GM10248 (cell line): ENCODE measurements at regions not wholly inside any gene's neighbourhood (a gene's known extent, or its start where the extent isn't known, plus 50 kb on each side); places are given as distances from the start of the nearest gene placed in this dataset.

ENCODE experiments used
- CTCF ChIA-PET: fragments of 300-600 bp; sonication (Branson Sonifier 250); formaldehyde crosslinking; extraction: SDS; loops from one replicate; lab custom pipeline; 2021; ENCODE audit warnings: antibody characterized with exemption; lab: Yijun Ruan, JAX
- POLR2A ChIA-PET: fragments of 350-650 bp; sonication (Branson Sonifier 250); formaldehyde crosslinking; extraction: SDS; loops from one replicate; lab custom pipeline; 2020; ENCODE audit warnings: antibody characterized with exemption; lab: Yijun Ruan, JAX
- DNase-seq: peaks from one replicate; pipeline ENCODE4 v3.0.0; 2012; ENCODE audit errors: extremely low spot score
- TF ChIP-seq, protein P1 (sequence below): IDR thresholded peaks from 2 replicates; pipeline ENCODE4 v1.5.1; 2012; ENCODE audit warnings: mild to moderate bottlenecking, low read depth; ENCODE audit errors: extremely low read depth, missing control alignments, control extremely low read depth

DNA sequence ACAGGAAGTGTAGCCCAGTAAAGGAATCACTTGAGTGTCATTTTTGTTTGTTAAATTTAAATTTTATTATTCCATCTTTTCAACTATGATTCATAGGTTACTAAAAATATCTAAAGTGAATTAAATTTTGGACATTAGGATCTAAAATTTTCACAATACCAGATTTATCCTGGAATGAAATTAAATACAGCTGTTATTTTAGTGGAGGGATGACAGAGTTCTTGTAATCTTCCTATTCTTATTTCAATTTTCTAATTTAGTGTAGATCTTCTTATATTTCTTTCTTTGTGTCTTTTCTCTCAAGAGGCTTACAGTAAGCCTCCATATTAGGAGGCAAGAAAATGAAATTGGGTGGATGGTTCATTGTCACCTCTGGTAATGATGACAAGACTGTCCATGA, 167.9 kb upstream of the TNC start:
- POLR2A ChIA-PET: no interaction called here

DNA sequence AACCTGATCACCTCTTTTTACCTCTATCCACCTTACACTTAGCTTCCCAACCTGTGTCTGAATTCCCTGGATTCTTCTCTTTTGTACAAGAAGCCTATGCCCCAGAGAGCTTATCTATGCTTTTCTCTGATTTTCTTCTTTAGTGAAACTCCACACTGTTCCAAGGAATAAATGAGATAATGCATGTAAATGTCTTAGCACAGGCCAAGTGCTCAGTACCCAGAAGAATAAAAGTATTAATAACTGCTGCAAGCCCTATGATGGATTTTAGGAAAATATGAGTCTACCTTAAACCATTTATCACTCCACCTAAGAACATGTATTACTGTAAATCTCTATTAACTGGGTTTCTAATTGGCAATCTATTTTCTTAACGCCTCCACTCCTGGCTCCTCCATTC, 168.5 kb upstream of the TNC start:
- no peak for DNase-seq
- ChIA-PET POLR2A (no interaction called here), CTCF (interaction anchor here (1.2 to 1.9 kb wide), 4 partner anchors 9 to 39 kb away, joined by 3 to 6 read pairs (median 4); no protein-coding TSS in a partner anchor)
- TF ChIP-seq, protein P1, sequence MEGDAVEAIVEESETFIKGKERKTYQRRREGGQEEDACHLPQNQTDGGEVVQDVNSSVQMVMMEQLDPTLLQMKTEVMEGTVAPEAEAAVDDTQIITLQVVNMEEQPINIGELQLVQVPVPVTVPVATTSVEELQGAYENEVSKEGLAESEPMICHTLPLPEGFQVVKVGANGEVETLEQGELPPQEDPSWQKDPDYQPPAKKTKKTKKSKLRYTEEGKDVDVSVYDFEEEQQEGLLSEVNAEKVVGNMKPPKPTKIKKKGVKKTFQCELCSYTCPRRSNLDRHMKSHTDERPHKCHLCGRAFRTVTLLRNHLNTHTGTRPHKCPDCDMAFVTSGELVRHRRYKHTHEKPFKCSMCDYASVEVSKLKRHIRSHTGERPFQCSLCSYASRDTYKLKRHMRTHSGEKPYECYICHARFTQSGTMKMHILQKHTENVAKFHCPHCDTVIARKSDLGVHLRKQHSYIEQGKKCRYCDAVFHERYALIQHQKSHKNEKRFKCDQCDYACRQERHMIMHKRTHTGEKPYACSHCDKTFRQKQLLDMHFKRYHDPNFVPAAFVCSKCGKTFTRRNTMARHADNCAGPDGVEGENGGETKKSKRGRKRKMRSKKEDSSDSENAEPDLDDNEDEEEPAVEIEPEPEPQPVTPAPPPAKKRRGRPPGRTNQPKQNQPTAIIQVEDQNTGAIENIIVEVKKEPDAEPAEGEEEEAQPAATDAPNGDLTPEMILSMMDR: no peak

More for the DNA sequence above, 167.9 kb upstream of the TNC start:
- CTCF ChIA-PET: interaction anchor here (1.3 to 1.9 kb wide), 2 partner anchors 9 to 15 kb away, joined by 3 to 4 read pairs; no protein-coding TSS in a partner anchor
- TF ChIP-seq, protein P1: no peak
- DNase-seq: no peak

GRCh38 chr9:115289757-115290208, 171.8 kb upstream of the TNC start:
- TF ChIP-seq, protein P1: no peak
- DNase-seq: no peak
- CTCF ChIA-PET: interaction anchor here (1.1 to 1.4 kb wide), 2 partner anchors 12 kb away, joined by 3 read pairs; no protein-coding TSS in a partner anchor
- POLR2A ChIA-PET: no interaction called here

- ChIA-PET POLR2A (no interaction called here), CTCF (interaction anchor here (1.0 to 1.9 kb wide), 3 partner anchors 10 to 15 kb away, joined by 5 to 6 read pairs (median 6); no protein-coding TSS in a partner anchor)
- TF ChIP-seq, protein P1: no peak
- no peak for DNase-seq
Observed at GRCh38 chr9:115291841-115292240, 173.9 kb upstream of the TNC start.

DNA sequence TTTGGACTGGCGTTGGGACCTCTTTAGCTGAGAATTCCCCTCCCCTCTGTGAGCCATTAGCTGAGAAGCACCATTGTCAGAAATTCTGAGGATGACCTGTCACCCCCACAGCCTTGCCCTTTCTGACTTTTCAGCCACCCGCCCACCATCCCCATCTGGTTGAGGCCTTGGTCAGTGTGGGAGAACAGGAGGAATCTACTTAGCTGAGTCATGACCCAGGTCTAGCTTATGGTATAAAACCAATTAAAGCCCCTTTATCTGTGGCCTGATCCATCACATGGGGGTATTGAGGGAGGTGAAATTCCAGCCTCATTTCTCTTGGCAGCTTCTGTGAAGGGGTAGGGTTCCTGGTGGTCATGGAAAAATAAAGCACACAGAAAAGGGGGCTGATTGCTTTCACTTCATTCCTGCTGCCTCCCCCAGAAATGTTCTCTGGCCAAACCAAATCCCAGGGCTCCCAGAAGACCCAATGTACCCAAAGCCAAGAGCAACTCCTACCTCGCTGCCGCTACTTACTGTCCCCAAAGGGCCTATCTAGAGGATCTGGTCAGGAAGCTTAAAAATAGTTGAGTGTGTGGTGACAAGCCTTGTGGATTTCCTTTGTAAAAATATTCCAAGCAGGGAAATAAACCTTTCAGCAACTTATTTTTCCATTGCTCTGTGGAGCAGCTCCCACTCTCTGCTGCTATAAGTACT, 174.8 kb upstream of the TNC start:
- POLR2A ChIA-PET: no interaction called here
- DNase-seq: no peak
- TF ChIP-seq, protein P1: no peak
- CTCF ChIA-PET: interaction anchor here (1.0 to 1.9 kb wide), 3 partner anchors 9 to 16 kb away, joined by 5 to 6 read pairs (median 6); no protein-coding TSS in a partner anchor

DNA sequence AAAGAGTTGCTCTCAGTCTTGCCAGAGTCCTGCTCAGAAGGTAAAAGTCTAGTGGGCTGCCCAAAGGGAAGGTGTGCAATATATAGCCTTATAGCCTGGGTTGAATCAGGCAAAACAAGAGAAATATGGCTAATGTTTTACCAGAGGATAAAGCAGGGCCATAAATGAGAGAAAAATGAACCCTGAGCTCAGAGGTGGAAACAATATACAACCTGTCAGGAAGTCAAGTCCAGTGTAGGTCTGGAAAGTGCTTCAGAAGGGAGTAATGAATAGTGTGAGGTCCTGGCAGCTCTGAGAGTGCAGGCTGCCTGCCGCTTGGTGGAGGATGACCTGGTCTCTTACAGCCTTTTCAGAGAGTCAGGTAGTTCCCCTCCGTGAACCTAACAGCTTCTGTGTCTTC, 177.8 kb upstream of the TNC start:
- ChIA-PET POLR2A (no interaction called here), CTCF (interaction anchor here (0.8 to 1.7 kb wide), 4 partner anchors 9 to 16 kb away, joined by 3 to 4 read pairs (median 4); no protein-coding TSS in a partner anchor)
- TF ChIP-seq, protein P1: no peak
- DNase-seq: no peak
